GM12872 (cell line): ENCODE measurements at regions not wholly inside any gene's neighbourhood (a gene's known extent, or its start where the extent isn't known, plus 50 kb on each side); places are given as distances from the start of the nearest gene placed in this dataset.

Experiments used
- TF ChIP-seq, protein P1 (sequence below): IDR thresholded peaks from 3 replicates; pipeline ENCODE4 v1.5.1; 2011; ENCODE audit warnings: low read depth, mild to moderate bottlenecking, low read length, moderate library complexity; ENCODE audit not compliant: insufficient read depth

GRCh38 chr3:107289354-107289753 lies 87.9 kb upstream of the CCDC54 start:
- TF ChIP-seq, protein P1, sequence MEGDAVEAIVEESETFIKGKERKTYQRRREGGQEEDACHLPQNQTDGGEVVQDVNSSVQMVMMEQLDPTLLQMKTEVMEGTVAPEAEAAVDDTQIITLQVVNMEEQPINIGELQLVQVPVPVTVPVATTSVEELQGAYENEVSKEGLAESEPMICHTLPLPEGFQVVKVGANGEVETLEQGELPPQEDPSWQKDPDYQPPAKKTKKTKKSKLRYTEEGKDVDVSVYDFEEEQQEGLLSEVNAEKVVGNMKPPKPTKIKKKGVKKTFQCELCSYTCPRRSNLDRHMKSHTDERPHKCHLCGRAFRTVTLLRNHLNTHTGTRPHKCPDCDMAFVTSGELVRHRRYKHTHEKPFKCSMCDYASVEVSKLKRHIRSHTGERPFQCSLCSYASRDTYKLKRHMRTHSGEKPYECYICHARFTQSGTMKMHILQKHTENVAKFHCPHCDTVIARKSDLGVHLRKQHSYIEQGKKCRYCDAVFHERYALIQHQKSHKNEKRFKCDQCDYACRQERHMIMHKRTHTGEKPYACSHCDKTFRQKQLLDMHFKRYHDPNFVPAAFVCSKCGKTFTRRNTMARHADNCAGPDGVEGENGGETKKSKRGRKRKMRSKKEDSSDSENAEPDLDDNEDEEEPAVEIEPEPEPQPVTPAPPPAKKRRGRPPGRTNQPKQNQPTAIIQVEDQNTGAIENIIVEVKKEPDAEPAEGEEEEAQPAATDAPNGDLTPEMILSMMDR = no peak

DNA sequence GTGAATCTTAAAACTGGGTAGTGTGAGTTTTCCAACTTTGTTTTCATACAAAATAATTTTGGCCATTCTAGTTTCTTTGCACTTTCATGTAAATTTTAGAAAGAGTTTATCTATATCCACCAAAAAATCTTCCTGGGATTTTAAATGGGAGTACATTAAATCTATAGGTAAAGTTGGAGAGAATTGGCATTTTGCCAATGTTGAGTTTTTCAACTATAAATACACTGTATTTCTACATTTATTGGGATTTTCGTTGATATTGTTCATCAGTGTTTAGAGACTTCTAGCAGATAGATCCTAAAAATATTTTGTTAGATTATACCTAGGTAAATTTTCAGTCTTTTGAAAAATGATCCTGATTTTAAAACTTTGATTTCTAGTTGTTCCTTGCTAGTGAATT lies 83.1 kb upstream of the CCDC54 start:
- TF ChIP-seq, protein P1 = no peak

DNA sequence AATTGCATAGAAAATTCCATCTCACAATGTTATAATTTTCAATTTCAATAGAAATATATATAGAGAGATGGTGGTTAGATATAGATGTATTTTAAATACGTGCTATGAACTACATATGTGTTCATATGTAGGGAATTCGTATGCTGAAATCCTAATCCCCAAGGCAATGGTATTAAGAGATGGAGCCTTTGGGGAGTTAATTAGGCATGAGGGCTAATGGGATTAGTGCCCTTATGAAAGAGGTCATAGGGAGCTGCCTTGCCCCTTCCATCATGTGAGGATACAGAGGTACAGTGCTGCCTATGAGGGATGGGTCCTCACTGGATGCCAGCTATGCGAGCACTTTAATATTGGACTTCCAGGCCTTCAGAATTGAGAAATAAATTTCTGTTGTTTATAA lies 79.6 kb upstream of the CCDC54 start:
- TF ChIP-seq, protein P1 = no peak

DNA sequence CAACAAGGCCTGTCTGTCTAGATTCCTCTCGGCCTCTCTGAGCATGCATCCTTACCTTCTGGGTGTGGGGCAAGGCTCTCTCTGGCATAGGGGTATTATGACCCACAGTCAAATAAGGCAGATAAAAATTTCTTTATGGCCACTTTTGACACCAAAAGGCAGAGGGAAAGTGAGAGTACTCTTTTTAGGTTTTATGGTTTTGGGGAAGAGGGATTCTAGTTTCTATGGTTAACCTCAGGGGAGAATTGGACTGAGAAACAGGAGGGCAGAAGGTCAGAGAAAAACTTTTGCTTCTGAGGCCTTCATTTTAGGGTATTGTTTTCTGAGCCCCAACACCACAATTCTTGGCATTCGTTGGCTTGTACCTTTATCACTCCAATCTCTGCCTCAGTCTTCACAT lies 70.0 kb upstream of the CCDC54 start:
- TF ChIP-seq, protein P1 = no peak

DNA sequence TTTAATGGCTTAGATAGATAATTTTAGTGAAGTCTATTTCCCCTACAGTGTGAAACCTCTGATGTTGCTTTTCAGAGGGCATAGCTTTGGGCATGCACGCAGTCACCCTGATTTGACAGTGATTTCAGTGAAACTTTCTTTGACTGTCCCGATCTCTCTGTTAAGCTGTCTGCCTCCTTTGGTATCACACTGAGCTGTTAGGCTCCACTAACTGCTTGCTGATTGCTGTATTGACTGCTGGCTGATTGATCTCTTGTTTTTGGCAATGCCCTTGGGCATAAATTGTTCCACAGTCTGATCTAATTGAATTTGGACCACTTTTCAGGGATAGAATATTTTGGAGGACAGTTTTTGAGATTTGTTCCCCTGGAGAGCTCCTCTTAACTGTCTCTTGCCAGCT lies 68.5 kb upstream of the CCDC54 start:
- TF ChIP-seq, protein P1 = no peak

DNA sequence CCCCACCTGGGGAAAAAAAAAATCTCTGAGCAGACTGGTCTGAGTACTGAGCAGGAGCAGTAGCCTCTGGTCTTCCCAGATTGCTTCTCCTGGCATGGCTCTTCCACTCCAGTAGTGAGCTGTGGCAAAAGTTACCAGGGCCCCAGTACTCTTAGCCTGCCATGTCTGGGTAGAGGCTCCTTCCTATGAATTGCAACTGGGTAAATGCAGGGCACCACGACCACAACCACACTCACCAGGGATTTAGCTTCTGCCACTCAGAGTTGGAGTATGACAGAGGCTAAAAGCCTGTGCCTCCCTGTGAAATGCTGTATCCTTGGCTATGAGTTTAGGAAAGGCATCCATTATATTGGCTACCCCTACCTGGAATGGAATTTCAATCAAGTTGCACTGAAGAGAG lies 67.9 kb upstream of the CCDC54 start:
- TF ChIP-seq, protein P1 = no peak

GRCh38 chr3:107313711-107314110 lies 63.5 kb upstream of the CCDC54 start:
- TF ChIP-seq, protein P1 = no peak

DNA sequence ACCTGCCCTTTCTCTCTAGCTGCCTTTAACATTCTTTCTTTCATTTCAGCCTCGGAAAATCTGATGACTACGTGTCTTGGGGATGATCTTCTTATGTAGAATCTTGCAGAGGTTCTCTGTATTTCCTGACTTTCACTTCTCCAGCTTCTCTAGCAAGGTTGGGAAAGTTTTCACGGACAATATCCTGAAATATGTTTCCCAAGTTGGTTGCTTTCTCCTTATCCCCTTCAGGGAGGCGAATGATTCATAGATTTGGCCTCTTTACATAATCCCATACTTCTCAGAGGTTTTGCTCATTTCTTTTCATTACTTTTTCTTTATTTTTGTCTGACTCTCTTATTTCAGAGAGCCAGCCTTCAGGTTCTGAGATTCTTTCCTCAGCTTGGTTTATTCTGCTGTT lies 62.1 kb upstream of the CCDC54 start:
- TF ChIP-seq, protein P1 = no peak
